H1 (cell line): ENCODE measurements at regions not wholly inside any gene's neighbourhood (a gene's known extent, or its start where the extent isn't known, plus 50 kb on each side); places are given as distances from the start of the nearest gene placed in this dataset.

Source experiments
- EZH2 ChIP-seq: fragments of 200-600 bp; sonication (generic); IDR thresholded peaks from 2 replicates; pipeline ENCODE4 v1.7.1; 2012; ENCODE audit warnings: low read depth, mild to moderate bottlenecking, moderate library complexity, low read length, inconsistent platforms; ENCODE audit not compliant: severe bottlenecking
- GTF2F1 ChIP-seq: IDR thresholded peaks from 2 replicates; pipeline ENCODE4 v1.6.1; 2012; ENCODE audit warnings: low read depth, low read length, improper control_type of control experiment, borderline replicate concordance
- KDM5A ChIP-seq: fragments of 200-600 bp; IDR thresholded peaks from 2 replicates; pipeline ENCODE4 v1.7.1; 2012; ENCODE audit warnings: mild to moderate bottlenecking, low read length, inconsistent platforms, mixed read lengths
- SIN3A ChIP-seq, 2 experiments: IDR thresholded peaks in 1 of 2; conservative IDR thresholded peaks in 1 of 2; 2 replicates each; pipeline ENCODE4 v1.6.1; 2011 to 2012; ENCODE audit warnings: low read length in 2 of 2, improper control_type of control experiment in 1 of 2, low read depth in 1 of 2, mild to moderate bottlenecking in 1 of 2
- SIX5 ChIP-seq: IDR thresholded peaks from 2 replicates; pipeline ENCODE4 v1.6.1; 2011; ENCODE audit warnings: mild to moderate bottlenecking, low read depth, low read length
- TAF7 ChIP-seq: optimal IDR thresholded peaks from 2 replicates; pipeline ENCODE3; 2011; ENCODE audit warnings: low read depth, mild to moderate bottlenecking, inconsistent platforms, low read length, moderate library complexity, borderline replicate concordance
- TF ChIP-seq, protein P1 (sequence below), 3 experiments: IDR thresholded peaks; 1 replicate in 2 of 3; 2 replicates in 1 of 3; pipeline versions ENCODE4 v1.5.1 to v1.6.1; 2011; ENCODE audit warnings: low read length in 3 of 3, mild to moderate bottlenecking in 3 of 3, inconsistent platforms in 2 of 3, low read depth in 1 of 3, moderate library complexity in 1 of 3; ENCODE audit not compliant: insufficient read depth in 1 of 3; ENCODE audit errors: control extremely low read depth in 1 of 3

DNA sequence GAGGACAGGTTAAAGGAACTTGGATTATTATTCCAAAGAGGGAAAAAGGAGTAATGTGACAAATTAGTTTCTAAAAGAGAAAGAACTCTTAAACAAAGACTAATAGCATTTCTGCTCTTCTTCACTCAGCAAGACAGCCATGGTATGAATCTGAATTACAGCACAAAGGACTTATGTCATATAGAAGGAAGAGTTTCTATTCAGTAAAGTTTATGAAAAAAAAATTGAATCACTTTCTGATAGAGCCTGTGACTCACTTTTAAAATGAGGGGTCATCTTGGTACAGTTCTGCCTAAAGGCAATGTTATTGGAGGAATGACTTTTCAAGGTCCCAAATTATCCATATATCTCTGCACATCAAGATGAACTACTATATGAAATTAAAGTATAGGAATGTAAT is 101.7 kb downstream of the DUSP6 start (continued):
- TF ChIP-seq, protein P1, sequence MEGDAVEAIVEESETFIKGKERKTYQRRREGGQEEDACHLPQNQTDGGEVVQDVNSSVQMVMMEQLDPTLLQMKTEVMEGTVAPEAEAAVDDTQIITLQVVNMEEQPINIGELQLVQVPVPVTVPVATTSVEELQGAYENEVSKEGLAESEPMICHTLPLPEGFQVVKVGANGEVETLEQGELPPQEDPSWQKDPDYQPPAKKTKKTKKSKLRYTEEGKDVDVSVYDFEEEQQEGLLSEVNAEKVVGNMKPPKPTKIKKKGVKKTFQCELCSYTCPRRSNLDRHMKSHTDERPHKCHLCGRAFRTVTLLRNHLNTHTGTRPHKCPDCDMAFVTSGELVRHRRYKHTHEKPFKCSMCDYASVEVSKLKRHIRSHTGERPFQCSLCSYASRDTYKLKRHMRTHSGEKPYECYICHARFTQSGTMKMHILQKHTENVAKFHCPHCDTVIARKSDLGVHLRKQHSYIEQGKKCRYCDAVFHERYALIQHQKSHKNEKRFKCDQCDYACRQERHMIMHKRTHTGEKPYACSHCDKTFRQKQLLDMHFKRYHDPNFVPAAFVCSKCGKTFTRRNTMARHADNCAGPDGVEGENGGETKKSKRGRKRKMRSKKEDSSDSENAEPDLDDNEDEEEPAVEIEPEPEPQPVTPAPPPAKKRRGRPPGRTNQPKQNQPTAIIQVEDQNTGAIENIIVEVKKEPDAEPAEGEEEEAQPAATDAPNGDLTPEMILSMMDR (IDR thresholded peaks at IDR 0.05; ENCODE audit: control extremely low read depth in 1 of 3, insufficient read depth in 1 of 3, low read depth in 1 of 3, low read length in 3 of 3) = no peak
- no peak for TF ChIP-seq SIX5
- TF ChIP-seq TAF7 = no peak
- no peak for TF ChIP-seq KDM5A
- no peak for TF ChIP-seq SIN3A (conservative IDR thresholded peaks at IDR 0.05 in 1 of 2, IDR thresholded peaks at IDR 0.05 in 1 of 2; ENCODE audit: low read depth in 1 of 2, low read length in 2 of 2)
- TF ChIP-seq EZH2 = no peak
- no peak for TF ChIP-seq GTF2F1
